GM21447 (cell line): ENCODE measurements at regions not wholly inside any gene's neighbourhood (a gene's known extent, or its start where the extent isn't known, plus 50 kb on each side); places are given as distances from the start of the nearest gene placed in this dataset.
"Not testable (repeated sequence)": the region's sequence is repeated elsewhere in the genome, so short reads cannot be mapped to it uniquely, and the experiment has no call there.

Source experiments
- ATAC-seq: cut with Tn5 transposase; IDR thresholded peaks from one replicate; pipeline ENCODE4 v1.9.1; 2021; ENCODE audit not compliant: unreplicated experiment

- ATAC-seq: no peak
These were observed 243.1 kb downstream of the FOXD2 start for GRCh38 chr1:47680815-47681475.

DNA sequence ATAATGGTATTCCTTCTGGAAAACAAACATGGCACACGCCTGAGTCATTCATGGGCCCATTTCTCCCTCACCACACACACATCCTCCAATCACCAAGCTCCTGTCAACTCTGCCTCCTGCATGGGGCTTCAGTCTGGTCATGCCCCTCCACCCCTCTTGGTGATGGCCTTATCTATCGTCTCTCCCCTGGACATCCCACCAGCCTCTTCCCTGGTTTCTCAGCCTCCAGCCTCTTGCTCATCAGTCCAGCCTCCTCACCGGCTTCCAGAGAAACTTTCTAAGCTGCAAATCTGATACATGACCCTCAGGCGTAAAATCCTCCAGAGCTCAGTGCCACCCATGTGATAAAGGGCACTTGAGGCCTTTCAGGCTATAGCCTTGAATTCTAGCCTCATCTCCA is 243.9 kb downstream of the FOXD2 start:
- no peak for ATAC-seq

- no peak for ATAC-seq
These were observed 244.4 kb downstream of the FOXD2 start for GRCh38 chr1:47682198-47682597.

GRCh38 chr1:47682786-47683350 is 245.0 kb downstream of the FOXD2 start:
- ATAC-seq: no peak

- ATAC-seq: no peak
These were observed 245.6 kb downstream of the FOXD2 start for GRCh38 chr1:47683401-47683800.

GRCh38 chr1:47684518-47684917 is 246.7 kb downstream of the FOXD2 start:
- no peak for ATAC-seq

DNA sequence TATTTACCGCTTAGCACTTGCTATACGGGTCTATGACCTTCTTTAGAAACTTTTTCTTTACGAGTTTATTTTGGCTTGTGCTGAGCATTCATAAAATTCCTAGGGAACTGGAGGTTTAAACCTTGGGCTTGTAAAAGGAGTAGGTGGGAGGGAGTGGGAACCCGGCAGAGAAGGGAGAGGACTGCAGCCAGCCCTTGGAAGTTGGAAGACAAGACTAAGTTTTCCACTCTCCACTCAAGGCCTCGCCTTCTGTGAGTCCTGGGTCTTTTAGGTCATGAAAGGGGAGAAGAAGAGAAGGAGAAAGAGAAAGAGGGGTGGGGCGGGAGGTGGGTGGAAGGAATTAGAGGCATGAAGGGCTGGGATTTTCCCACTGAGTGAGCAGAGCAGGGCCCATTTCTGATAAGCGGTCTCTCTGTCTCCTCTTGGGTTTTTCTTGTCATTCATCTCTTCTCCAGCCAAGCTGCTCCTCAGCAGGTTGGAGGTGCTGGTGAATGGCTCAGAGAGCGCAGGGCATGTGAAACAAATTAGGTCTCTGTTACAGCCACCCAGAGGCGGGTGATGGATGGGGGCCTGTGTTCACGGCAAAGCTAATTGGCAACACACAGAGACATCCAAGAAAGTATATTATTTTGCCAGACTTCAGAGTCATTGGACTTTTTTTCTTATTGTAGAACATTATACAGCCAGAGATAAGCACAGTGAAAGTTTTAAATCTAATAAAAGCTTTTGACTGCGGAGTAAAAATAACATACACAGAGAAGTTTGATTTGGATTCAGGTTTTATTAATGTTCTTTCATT is 247.3 kb downstream of the FOXD2 start:
- no peak for ATAC-seq

DNA sequence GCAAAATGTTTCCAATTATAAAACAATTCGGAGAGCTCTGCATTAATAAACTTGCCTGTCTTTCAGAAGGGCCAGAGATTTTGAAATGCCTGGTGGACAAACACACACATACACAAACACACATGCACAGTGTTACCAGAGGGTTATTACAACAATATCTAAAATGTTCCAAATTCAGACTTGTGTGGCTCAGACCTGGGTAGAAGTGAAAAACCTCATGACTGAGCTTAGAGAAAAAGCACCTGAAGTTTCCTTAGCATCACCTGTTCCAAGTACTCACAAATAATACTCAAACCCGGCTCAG is 247.9 kb downstream of the FOXD2 start:
- ATAC-seq: no peak

DNA sequence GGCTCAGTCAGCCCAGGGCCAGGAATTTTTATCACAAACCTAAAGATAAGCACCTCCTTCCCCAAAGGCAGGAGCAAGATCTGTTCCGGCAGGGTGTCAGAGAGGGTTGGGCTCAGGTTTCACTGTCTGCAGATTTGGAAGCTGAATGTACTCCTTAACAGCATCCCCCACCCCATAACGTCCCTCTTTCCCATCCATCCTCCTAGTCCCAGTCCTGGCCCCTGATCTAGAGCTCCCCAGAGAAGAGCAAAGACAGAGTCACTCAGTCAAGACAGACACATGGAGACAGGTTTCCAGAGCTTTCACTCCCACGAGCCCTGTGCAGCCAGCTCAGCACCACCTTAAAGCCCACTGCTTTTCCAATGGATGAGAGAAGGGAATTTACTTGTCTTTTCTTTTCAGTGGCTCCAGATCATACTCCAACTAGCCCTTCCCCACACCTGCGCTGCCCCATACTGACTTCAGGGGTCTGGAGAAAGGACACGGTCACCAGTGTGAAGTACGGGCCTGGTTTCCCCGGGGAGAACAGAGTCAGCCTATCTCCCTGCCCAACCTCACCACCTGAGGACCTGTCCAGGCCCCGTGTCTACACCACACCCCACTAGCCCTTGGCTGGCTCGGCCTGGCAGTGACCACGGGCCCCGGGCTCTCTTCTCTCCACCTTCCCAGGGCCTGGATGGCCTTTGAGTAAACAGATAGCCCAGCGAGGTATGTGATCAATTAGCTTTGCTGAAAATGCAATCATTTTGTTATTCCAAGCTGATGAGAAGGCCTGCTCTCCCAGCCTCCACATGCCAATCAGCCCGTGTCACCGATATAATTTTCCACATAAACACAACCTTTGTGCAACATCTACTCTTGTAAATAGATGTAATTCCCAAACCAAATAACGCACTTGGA is 249.1 kb downstream of the FOXD2 start:
- no peak for ATAC-seq

DNA sequence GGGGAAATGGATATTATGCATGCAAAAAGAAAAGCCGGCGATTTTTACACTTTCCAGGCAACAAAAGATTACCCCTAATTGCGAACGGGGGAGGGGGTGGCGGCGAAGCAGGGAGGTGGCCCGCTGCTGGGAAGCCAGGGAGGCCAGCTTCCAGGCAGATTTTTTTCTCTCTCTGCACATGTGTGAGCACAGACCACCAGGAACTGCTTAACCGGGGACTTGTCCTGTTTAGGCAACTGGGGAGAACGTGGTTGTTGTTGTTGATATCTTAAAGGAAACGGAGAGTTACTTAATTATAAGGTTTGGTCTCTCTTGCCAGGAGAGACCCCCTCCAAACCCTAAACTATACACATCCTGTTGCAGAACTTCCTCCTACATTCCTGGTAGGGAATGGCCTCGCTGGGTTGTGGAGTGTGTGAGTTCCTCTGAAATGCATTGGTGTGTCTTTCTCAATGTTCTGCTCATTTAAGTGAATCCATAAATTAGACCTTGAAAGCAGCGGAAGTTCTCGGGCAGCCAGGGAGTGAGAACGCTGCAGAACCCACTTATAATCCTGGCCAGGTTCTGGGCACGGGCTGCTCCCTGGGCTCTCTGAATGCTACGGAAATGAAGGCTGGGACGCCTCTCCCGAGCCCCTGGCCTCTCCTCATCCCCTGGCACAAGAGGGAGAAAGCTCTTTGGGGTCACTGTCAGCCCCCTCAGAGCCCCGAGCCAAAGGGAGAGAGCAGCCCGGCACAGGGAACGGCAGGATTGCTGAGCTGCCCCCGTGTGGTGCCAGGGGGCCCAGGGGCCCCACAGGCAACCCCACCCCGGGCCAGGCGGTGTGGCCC is 250.0 kb downstream of the FOXD2 start:
- no peak for ATAC-seq

- no peak for ATAC-seq
These were observed 250.8 kb downstream of the FOXD2 start for GRCh38 chr1:47688461-47689296.

GRCh38 chr1:47689894-47690293 is 252.1 kb downstream of the FOXD2 start:
- ATAC-seq: no peak

DNA sequence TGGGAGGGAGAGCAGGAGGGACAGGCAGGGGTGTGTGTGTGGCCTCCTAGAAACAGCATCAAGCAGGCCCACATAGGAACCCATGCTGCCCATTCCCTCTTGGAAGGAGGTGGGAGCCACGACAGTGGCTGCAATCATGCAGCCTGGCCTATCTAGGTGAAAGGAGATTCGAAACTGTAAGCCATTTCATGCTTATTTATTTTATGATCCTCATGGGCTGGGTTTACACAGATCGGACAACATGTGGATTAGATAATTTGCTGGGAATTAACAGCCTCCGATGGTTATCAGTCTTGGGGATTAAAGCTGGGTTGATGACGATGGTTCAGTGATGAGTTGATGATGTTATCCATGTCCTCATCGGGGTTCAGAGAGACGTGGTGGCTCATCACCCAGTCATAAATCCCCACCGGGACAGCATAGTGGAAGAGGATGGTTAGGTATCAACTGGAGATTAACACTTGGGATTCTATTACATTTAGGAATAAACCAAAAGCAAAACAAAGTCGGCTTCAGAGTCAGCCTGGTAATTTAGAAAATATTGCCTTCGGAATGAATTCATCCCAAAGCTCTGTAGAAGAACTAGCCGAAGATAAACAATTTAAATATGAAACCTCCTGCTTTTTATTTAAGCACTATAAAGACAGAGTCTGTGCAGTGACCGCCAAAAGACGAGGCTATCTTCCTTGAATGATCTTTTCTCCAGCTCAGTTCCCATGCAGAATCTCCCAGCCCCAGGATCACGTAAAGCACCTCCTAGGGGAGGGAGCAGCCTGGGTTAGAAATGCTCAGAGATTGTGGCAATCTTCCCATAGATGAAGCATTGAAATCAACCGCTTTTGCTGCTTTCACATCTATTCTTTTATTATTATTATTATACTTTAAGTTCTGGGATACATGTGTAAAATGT is 252.8 kb downstream of the FOXD2 start:
- no peak for ATAC-seq

DNA sequence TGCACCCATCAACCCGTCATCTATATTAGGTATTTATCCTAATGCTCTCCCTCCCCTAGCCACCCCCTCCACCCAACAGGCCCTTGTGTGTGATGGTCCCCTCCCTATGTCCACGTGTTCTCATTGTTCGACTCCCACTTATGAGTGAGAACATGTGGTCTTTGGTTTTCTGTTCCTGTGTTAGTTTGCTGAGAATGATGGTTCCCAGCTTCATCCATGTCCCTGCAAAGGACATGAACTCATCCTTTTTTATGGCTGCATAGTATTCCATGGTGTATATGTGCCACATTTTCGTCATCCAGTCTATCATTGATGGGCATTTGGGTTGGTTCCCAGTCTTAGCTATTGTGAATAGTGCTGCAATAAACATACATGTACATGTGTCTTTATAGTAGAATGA is 253.4 kb downstream of the FOXD2 start:
- not testable (repeated sequence) for ATAC-seq

- no peak for ATAC-seq
These were observed 254.4 kb downstream of the FOXD2 start for GRCh38 chr1:47692196-47692595.

- no peak for ATAC-seq
These were observed 255.3 kb downstream of the FOXD2 start for GRCh38 chr1:47693115-47693514.

DNA sequence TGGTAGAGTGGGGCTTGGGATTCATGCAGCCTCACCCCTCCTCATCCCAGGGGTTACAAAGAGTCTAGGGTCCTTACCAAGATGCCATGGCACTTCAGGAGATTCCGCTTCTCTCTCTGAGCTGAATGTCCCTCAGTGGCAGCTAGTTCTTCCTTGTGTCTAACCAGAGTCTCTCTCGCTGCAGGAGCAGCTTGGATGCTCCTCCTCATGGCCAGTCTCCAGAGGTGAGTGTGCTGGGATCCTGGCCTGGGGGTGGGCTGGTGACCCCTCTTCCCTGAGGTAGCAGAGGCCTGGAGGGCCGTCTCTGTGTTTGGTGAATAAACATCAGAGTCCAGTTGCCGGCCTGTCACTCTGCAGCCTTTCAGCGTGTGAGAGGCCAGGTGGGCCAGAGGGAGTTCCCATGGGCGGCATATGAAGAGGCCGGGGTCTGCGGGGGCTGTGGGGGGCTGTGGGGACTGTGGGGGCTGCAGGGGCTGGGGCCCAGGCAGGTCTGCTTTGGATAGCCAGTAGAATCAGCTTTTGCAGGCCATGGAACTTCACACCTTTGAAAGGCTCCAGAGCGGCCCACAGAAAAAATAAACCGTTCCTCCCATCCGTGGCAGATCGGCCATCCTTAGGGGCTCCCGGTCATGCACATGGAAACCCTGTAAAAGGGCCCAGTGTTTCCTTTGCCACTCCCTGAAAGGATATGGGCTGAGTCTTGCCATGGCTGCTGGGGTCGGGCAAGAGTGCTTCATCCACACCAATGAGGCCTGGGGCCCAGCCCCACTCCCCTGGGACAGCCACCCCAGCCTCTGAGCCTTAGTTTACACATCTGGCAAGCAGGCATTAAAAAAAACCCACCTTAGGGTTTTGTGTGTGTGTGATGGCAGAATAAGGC is 256.4 kb downstream of the FOXD2 start:
- no peak for ATAC-seq

DNA sequence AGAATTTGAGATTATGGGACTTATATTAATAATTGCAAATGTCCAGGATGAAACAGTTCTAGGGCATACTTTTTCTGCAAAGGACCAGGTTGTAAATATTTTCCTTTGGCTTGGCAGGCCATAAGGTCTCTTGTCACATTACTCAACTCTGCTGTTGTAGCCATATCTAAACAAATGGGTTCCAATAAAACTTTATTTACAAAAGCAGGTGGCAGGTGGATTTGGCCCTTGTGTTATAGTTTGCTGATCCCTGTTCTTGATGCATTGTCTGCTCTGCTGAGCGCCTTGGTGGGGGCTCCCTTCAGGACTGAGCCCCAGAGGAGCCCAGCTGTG is 258.5 kb downstream of the FOXD2 start:
- no peak for ATAC-seq
